Limb (tissue), 2 donors: ENCODE measurements at regions not wholly inside any gene's neighbourhood (a gene's known extent, or its start where the extent isn't known, plus 50 kb on each side); places are given as distances from the start of the nearest gene placed in this dataset.
"Not testable (repeated sequence)": the region's sequence is repeated elsewhere in the genome, so short reads cannot be mapped to it uniquely, and the experiment has no call there.

Experiments used
- DNase-seq, 2 donors: peaks; one replicate each; pipeline ENCODE4 v3.0.0-alpha.2; 2016; ENCODE audit errors: extremely low spot score in 2 of 2

DNA sequence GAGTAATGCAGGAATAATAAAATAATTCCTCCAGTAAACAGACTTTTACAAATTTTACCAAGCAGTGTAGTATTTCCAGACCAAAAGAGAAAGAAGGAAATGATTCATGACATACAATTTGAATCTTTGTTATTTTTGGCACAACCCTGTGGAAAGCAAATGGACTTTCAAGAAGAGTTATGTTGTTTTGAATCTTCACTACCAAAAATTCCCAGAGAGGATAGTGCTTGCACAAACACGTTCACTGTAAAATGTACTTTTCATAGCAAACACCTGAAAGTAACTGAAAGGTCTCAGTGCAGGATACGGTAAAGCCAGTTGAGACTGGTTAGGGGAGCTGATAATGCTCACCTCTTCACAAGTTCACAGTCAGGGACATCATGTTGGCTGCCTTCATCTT lies 107.1 kb downstream of the USP22 start:
- DNase-seq = peak in 1 of 2 donors; percentile 40

DNA sequence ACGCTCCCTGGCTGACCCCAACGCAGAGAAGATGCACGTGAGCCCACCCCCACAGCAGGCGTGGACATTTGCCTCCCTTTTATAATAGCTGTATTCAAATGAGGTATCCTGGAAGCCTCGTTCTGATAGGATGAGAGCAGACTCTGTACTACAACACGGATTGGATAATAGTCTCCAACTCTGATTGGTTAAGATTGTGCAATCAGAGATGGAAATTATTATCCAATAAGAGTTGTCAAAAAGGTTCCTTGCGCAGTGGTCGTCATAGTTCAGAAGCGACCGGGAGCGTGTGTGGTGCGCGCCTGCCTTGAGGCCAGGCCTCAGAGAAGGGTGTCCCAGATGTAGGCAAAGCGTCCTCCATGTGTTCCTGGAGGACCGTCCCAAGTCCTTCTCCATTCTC lies 104.6 kb downstream of the USP22 start:
- DNase-seq = no peak

DNA sequence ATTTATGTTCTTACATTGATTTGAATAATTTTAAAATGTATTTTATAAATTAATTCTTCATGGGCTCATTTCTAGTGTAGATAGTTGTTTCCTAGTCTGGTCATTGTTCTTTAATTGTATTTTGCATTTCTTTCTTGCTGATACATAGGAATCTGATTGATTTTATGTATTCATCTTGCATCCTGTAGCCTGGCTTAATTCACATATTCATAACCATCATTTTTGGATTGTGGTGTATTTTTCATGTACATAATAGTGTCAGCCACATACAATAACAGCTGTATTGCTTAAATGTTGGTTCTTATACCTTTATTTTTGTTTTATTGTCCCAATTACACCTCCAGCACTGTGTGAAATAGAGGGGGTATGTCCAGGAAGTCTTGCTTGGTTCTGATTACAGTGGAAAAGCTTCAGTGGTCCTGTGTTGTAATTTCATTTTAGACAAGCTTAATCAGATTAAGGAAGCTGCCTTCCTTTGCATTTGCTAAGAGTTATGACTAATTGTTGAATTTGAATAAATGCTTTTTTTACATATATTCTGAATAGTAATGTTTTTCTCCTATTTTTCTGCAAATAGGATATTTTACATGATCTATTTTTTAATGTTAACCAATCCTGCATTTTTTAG lies 103.7 kb downstream of the USP22 start:
- no peak for DNase-seq

DNA sequence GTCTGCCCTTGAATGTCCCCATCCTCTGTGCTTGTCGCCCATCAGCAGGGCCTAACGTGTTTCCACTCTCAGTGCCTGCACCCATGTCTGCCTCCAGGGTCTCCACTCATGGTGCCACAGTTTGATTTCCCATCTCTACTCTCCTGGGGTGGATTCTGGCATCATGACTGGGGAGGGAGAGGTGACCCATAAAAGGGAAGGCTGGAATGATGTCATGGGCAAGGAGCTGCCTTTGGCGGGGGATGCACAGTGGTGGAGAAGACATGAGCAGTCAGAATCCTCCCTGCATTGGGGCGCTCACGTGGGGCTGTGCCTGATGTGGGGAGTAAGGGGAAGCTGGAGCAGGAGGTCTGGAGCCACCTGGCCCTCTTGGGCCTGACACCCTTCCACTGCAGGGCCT lies 100.9 kb downstream of the USP22 start:
- DNase-seq = no peak

DNA sequence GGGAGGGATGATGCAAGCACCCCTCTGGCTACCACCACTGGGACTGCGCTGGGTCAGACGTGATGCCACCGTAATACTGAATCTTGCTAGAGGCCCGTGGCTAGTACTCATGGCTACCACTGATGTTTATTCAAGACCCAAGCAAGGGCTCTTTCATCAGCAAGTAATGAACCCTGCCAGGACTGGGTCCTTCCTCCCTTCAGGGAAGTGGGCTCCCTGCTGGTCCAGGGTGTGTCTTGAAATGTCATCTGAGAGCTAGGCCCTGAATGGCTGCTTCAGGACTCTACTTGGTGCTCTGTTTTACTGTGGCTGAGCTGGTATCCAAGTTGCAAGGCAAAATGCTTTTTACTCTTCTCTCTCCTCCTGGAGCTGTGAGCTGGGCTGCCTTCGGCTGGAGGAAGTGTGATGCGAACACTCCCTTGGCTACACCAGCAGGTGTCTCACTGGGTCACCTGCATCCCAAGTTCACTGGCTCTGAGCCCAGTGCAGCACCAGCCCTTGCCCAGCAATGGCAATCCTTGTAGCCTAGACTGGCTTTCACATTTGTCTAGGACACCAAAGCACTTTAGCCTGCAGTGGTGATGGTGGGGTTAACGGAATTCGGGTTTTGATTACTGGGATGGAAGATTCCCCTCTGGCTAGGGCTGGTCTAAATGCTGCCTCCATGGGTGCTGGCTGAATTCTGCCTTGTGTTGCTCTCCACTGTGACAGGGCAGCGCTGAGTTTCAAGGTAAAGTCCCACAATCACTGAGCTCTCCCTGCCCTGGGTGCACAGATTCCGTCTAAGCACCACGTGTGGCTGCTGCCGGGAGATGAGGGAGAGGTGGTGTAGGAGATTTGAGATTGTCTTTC lies 98.6 kb downstream of the USP22 start:
- DNase-seq = no peak

DNA sequence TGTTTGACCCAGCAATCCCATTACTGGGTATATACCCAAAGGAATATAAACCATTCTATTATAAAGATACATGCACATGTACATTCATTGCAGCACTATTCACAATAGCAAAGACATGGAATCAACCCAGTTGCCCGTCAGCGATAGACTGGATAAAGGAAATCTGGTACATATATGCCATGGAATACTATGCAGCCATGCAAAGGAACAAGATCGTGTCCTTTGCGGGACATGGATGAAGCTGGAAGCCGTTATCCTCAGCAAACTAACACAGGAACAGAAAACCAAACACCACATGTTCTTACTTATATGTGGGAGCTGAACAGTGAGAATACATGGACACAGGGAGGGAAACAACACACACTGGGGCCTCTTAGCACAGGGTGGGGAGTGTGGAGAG lies 95.1 kb downstream of the USP22 start:
- DNase-seq = not testable (repeated sequence)

DNA sequence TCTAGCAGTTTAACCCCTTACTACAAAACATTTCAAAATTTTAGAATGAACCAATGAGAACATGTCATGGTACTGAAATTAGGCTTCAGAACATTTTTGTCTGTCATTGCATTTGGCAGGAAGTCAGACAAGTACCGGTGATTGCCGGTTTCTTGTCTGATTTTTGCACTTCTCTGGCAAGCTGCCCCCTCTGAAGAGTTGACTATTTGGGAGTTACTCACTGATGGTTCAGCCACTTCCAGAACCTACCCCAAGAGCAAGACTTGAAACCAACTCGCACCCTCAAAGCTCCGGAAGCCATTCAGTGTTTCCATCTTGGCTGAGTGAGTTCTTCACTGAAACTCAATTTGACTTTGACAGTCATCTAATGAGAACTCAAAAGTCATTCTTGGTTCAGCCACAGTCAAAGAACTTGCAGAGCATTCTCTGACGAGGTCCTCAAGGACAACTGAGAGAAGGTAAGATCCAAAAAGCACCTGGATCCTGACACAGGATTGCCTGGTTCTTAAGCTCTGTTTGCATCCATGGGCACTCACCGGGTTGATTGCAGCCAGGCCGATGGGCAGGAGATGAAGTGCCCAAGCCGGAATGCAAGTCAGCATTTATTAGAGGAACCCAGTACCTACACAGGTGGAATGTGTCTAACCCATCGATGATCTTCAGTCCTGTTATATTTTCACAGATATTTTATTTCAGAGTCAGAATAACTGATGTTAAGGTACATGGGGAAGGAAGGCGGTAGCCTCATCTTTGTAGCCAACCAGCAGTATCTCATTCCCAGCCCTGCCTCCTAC lies 93.6 kb downstream of the USP22 start:
- no peak for DNase-seq
